BE2C (cell line): ENCODE measurements at regions not wholly inside any gene's neighbourhood (a gene's known extent, or its start where the extent isn't known, plus 50 kb on each side); places are given as distances from the start of the nearest gene placed in this dataset.

Experiments
- DNase-seq: peaks from one replicate; pipeline ENCODE4 v3.0.0-alpha.2; 2020
- H3K27me3 ChIP-seq: fragments of 250-450 bp; sonication (Bioruptor Pico); 2 replicates; pipeline ENCODE4 v1.5.1; 2020; ENCODE audit warnings: mild to moderate bottlenecking
- H3K36me3 ChIP-seq: fragments of 250-450 bp; sonication (Bioruptor Pico); 2 replicates; pipeline ENCODE4 v1.5.1; 2020; ENCODE audit warnings: mild to moderate bottlenecking
- H3K4me1 ChIP-seq: fragments of 250-450 bp; sonication (Bioruptor Pico); 2 replicates; pipeline ENCODE4 v1.5.1; 2020
- H3K4me3 ChIP-seq: 2 replicates; pipeline ENCODE4 v1.5.1; 2011; ENCODE audit warnings: low read depth, low read length
- H3K9me3 ChIP-seq: fragments of 250-450 bp; sonication (Bioruptor Pico); 2 replicates; pipeline ENCODE4 v1.5.1; 2020
- TF ChIP-seq, protein P1 (sequence below): IDR thresholded peaks from 2 replicates; pipeline ENCODE4 v1.5.1; 2012; ENCODE audit warnings: mild to moderate bottlenecking, low read depth, low read length

DNA sequence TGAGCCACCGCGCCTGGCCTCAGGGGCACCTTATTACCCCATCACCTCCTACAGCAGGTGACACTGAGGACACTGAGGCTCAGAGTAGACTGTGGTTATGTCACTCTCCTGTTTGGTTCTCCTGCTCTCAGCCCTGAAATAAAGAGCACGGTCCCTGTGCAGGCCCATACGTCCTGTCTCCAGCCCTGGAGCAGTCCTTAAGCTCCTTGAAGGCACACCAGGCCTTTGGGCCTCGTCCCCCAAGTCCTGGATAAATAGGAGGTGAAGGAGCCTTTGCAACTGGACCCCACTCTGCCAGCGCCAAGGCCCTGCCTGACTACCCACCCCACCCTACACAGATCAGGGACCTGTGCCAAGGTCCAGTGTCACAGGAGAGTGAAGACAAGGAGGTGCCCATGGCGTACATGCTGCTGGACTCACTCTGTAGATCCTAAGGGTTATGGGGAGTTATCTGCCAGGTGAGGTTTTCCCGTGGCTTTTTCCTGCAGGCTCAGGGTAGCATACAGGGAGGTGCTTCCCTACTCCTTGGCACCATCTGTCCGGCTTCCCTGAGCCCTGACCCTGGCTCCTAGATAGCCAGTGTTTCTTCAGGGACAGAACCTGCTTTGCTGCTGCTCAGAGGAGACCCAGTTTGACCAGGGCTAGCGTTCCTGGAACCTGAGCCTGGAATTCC is 253.2 kb downstream of the SEC14L1 start:
- H3K36me3 ChIP-seq = peaks cover 7% of the 10 kb centered on the region
- DNase-seq = no peak
- TF ChIP-seq, protein P1, sequence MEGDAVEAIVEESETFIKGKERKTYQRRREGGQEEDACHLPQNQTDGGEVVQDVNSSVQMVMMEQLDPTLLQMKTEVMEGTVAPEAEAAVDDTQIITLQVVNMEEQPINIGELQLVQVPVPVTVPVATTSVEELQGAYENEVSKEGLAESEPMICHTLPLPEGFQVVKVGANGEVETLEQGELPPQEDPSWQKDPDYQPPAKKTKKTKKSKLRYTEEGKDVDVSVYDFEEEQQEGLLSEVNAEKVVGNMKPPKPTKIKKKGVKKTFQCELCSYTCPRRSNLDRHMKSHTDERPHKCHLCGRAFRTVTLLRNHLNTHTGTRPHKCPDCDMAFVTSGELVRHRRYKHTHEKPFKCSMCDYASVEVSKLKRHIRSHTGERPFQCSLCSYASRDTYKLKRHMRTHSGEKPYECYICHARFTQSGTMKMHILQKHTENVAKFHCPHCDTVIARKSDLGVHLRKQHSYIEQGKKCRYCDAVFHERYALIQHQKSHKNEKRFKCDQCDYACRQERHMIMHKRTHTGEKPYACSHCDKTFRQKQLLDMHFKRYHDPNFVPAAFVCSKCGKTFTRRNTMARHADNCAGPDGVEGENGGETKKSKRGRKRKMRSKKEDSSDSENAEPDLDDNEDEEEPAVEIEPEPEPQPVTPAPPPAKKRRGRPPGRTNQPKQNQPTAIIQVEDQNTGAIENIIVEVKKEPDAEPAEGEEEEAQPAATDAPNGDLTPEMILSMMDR = no peak
- no peak overlapping the region for H3K4me3 ChIP-seq
- H3K9me3 ChIP-seq = no peaks in the 10 kb centered on the region
- no peaks in the 10 kb centered on the region for H3K27me3 ChIP-seq
- peaks cover 31% of the 10 kb centered on the region for H3K4me1 ChIP-seq

DNA sequence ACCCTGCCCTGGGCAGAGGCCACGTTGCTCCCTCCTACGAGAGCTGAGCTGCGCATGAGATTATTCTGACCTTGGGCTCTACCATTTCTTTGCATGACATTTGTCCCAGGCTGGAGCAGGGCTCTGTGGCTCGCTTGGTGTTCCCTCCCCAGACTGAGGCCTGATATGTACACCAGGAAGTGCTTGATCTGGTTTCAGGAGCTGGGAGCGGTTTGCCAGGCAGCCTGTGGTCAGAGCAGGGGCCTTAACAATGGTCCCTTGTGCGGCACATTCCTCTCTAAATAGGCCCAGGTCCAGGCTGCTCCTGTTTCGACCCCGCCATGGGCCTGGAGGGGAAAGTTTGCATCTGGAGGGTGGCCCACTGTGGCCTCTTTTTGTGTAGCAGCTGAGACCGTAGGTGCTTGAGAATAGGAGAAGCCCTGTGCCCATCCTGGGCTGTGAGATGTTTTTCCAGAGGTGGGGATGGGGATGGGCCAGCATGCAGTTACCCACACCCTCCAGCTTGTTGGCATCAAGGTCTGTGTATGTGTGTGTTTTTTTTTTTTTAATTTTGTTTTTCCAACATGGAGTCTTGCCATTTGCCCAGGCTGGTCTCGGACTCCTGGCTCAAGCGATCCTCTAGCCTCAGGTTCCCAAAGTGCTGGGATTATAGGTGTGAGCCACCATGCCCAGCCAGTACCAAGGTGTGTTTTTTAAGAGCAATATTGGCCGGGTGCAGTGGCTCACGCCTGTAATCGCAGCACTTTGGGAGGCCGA is 253.9 kb downstream of the SEC14L1 start:
- TF ChIP-seq, protein P1 = no peak
- no peak for DNase-seq
- Histone ChIP-seq H3K27me3 (no peaks in the 10 kb centered on the region), H3K4me3 (no peak overlapping the region), H3K9me3 (no peaks in the 10 kb centered on the region), H3K4me1 (peaks cover 24% of the 10 kb centered on the region), H3K36me3 (peaks cover 12% of the 10 kb centered on the region)

- no peaks in the 10 kb centered on the region for H3K9me3 ChIP-seq
- no peak for DNase-seq
- H3K36me3 ChIP-seq = peaks cover 12% of the 10 kb centered on the region
- H3K4me3 ChIP-seq = no peak overlapping the region
- H3K4me1 ChIP-seq = peaks cover 26% of the 10 kb centered on the region
- TF ChIP-seq, protein P1 = no peak
- H3K27me3 ChIP-seq = no peaks in the 10 kb centered on the region
Measured at GRCh38 chr17:77395501-77396048, 254.8 kb downstream of the SEC14L1 start.

- H3K4me1 ChIP-seq = peaks cover 26% of the 10 kb centered on the region
- DNase-seq = no peak
- no peaks in the 10 kb centered on the region for H3K27me3 ChIP-seq
- no peaks in the 10 kb centered on the region for H3K9me3 ChIP-seq
- H3K36me3 ChIP-seq = peaks cover 6% of the 10 kb centered on the region; the same call in 1 of the 2 replicates
- TF ChIP-seq, protein P1 = no peak
- H3K4me3 ChIP-seq = no peak overlapping the region
Measured at GRCh38 chr17:77396610-77397009, 255.8 kb downstream of the SEC14L1 start.

DNA sequence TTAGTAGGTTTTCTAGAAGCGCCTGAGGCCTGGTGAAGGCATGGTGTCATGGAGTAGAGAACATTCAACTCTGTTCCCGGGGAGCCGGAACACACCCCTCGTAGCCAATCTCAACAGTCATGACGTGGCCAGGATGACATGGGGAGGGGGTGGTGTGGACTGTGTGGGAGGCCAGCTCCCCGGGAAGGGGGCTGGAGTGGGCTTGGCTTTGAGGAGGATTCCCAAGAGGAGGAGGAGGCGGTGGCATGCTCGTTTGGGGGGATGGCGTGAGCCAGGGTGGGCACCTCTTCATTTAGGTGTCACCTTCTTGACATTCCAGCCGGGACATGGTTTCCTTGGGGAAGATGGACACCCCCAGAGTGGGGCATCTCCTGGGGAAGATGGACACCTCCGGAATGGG is 257.5 kb downstream of the SEC14L1 start:
- Histone ChIP-seq H3K4me3 (no peak overlapping the region), H3K27me3 (no peaks in the 10 kb centered on the region), H3K4me1 (peaks cover 13% of the 10 kb centered on the region), H3K9me3 (no peaks in the 10 kb centered on the region), H3K36me3 (peaks cover 22% of the 10 kb centered on the region)
- TF ChIP-seq, protein P1 = no peak
- no peak for DNase-seq

GRCh38 chr17:77399319-77399957 is 258.7 kb downstream of the SEC14L1 start:
- Histone ChIP-seq H3K36me3 (peaks cover 30% of the 10 kb centered on the region), H3K27me3 (no peaks in the 10 kb centered on the region), H3K4me3 (no peak overlapping the region), H3K4me1 (peaks cover 13% of the 10 kb centered on the region), H3K9me3 (no peaks in the 10 kb centered on the region)
- TF ChIP-seq, protein P1 = no peak
- no peak for DNase-seq
